ENCODE measurements at regions not wholly inside any gene's neighbourhood (a gene's known extent, or its start where the extent isn't known, plus 50 kb on each side); places are given as distances from the start of the nearest gene placed in this dataset.

DNA sequence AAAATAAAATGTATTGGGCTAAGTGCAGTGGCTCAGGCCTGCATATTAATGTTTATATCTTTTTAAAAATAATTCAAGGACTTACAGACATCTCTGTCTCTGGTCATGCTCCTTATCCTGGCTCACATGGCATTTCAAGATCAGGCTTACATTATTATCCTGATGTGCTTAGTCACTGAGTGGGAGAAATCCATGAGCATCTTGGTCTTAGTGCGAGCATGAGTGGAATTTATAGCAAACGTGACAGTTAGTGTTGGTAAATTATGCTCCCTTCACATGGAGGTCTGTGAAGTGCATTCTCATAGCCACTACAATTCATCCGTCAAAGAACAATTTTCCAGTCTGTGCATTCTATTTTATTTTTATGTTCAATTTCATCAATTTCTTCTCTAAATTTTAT, 237.8 kb upstream of the EDIL3 start:
- no peak for DNase-seq (ENCODE audit: low read depth)
- no peak overlapping the region for H3K4me3 ChIP-seq (ENCODE audit: low read depth, low read length)
- no peak for TF ChIP-seq CTCF (IDR thresholded peaks at IDR 0.05; ENCODE audit: low read depth, low read length, missing control alignments)

DNA sequence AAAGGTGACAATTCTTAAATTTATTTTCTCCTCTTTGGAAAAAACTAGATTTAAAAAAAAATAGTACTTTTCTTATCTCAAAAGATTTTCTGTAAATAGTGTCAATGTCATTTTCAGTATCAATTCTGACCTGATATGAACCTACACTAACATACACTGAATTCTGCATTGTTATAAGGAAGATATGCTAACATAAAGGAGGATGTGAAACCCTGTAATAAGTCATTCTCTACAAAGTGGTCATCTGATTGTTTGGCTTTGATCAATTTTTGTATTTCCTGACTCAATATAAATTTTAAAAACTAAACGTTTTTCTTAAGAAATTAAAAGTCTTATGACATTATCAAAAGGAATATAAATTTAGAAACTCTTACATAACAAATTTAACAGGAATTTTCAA, 233.6 kb upstream of the EDIL3 start:
- H3K4me3 ChIP-seq (ENCODE audit: low read depth, low read length), result no peak overlapping the region
- no peak for DNase-seq (ENCODE audit: low read depth)
- no peak for TF ChIP-seq CTCF (IDR thresholded peaks at IDR 0.05; ENCODE audit: low read depth, low read length, missing control alignments)

DNA sequence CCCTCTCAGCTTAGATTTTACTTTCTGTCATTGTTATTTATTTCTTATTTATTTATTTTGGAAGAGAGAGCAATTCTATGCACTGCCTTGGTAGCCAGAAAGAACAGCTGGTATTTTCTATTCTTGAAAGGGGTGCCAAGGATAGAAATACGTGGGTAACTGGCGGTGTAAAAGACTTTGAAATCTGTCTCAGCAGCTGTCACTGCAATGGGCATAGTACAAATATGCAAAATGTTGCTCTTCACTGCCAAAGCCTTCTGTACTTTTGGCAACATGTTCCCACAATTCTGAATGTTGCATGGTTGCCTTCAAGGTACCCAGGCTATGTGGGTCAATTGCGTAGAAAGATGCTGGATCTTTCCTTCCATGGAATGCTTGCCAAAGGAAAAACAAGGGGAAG, 230.2 kb upstream of the EDIL3 start:
- H3K4me3 ChIP-seq (ENCODE audit: low read depth, low read length), result no peak overlapping the region
- no peak for TF ChIP-seq CTCF (IDR thresholded peaks at IDR 0.05; ENCODE audit: low read depth, low read length, missing control alignments)
- no peak for DNase-seq (ENCODE audit: low read depth)

DNA sequence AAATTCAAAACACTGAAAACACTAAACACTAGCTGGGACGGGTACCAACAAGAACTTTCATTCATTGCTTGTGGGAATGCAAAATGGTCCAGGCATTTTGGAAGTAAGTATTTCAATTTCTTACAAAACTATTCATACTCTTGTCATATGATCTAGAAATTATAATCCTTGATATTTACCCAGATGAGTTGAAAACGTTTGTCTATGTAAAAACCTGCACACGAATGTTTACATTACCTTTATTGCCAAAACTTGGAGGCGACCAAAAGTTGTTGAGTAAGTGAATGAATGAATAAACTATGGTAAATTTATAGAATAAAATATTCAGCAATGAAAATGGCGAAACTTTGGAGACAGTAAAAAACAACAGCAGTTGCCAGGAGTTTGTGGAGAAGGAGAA, 222.1 kb upstream of the EDIL3 start:
- no peak for DNase-seq (ENCODE audit: low read depth)
- H3K4me3 ChIP-seq (ENCODE audit: low read depth, low read length), result no peak overlapping the region
- TF ChIP-seq CTCF (IDR thresholded peaks at IDR 0.05; ENCODE audit: low read depth, low read length, missing control alignments), result no peak

- no peak for DNase-seq (ENCODE audit: low read depth)
- H3K4me3 ChIP-seq (ENCODE audit: low read depth, low read length), result no peak overlapping the region
- no peak for TF ChIP-seq CTCF (IDR thresholded peaks at IDR 0.05; ENCODE audit: low read depth, low read length, missing control alignments)
Observed at GRCh38 chr5:84605241-84605640, 220.6 kb upstream of the EDIL3 start.

DNA sequence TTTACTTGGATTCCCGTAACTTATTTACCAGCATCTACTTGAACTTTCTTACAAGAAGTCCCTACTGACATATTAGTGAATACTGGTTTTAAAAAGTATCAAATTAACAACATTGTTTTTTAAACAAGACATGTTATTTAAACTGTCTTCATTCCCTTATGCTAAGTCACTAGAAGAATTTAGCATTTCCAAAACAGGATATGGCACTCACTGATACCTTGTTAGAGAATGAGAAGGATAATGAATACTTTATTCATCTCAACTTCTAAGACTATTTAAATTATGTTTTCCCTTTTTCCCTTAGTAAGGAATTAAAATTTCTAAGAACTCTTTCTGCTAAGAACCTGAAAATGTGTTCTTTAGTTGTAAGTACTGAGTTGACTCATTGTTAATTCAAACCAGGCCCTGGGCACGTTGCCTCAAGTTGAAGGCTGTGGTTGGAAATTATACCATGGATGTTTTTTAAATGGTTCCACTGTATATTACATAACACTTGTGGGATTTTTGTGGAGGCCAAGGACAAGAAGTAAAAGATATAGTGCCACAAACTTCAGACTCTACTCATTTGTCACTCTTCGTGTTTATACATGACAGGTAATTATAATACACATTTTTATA, 219.0 kb upstream of the EDIL3 start:
- no peak for DNase-seq (ENCODE audit: low read depth)
- H3K4me3 ChIP-seq (ENCODE audit: low read depth, low read length), result no peak overlapping the region
- no peak for TF ChIP-seq CTCF (IDR thresholded peaks at IDR 0.05; ENCODE audit: low read depth, low read length, missing control alignments)

DNA sequence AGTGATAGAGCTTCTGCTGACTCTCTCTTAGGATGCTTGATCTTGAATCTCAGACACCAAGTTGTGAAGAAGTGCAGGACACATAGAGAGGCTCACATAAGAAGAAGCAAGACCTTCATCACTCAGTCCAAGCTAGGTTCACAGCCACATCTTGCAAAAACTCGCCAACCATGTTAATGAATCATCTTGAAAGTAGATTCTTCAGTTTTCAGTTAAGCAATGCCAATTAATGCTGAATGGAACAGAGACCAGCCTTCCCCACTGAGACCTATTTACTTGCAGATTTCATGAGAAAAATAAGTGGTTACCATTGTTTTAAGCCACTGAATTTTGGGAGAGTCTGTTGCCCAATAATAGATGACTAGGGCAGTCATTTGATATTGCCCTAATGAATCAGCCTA, 217.7 kb upstream of the EDIL3 start:
- no peak for TF ChIP-seq CTCF (IDR thresholded peaks at IDR 0.05; ENCODE audit: low read depth, low read length, missing control alignments)
- no peak for DNase-seq (ENCODE audit: low read depth)
- no peak overlapping the region for H3K4me3 ChIP-seq (ENCODE audit: low read depth, low read length)

All from GM12864 (cell line).